Prostate gland (tissue), 2 donors: ENCODE measurements at regions not wholly inside any gene's neighbourhood (a gene's known extent, or its start where the extent isn't known, plus 50 kb on each side); places are given as distances from the start of the nearest gene placed in this dataset.

Source experiments
- DNase-seq: peaks from one replicate; pipeline ENCODE4 v3.0.0-alpha.2; 2019; ENCODE audit warnings: low spot score
- H3K27ac ChIP-seq, 2 donors: fragments of 200-600 bp; sonication (generic); 2 replicates each; pipeline ENCODE4 v1.5.1; 2017 to 2019
- H3K27me3 ChIP-seq: fragments of 200-600 bp; sonication (generic); replicated peaks from 2 replicates; pipeline ENCODE4 v1.5.1; 2019; ENCODE audit not compliant: insufficient read depth
- H3K36me3 ChIP-seq, 2 donors: fragments of 200-600 bp; sonication (generic); 1 replicate in 1 of 2; 2 replicates in 1 of 2; pipeline versions ENCODE4 v1.5.1 to v1.8.1; 2017 to 2019
- H3K4me1 ChIP-seq: fragments of 200-600 bp; sonication (generic); replicated peaks from 2 replicates; pipeline ENCODE4 v1.5.1; 2019
- H3K4me3 ChIP-seq, 2 donors: fragments of 200-600 bp; sonication (generic); 2 replicates each; pipeline ENCODE4 v1.5.1; 2017 to 2019
- H3K9me3 ChIP-seq: fragments of 200-600 bp; sonication (generic); 2 replicates; pipeline ENCODE4 v1.5.1; 2017
- POLR2A ChIP-seq: fragments of 450-650 bp; IDR thresholded peaks from one replicate; pipeline ENCODE4 v1.6.1; 2016; ENCODE audit warnings: antibody characterized with exemption, mild to moderate bottlenecking
- POLR2AphosphoS5 ChIP-seq: sonication (generic); formaldehyde crosslinking; IDR thresholded peaks from one replicate; pipeline ENCODE4 v1.6.1; 2017; ENCODE audit warnings: antibody characterized with exemption
- WGBS: methylation state at CpG from one replicate; pipeline ENCODE4 v1.1.5; 2018; 5-methylcytosine and 5-hydroxymethylcytosine counted together
- intact Hi-C: fragments of 100-400 bp; cut with DNase I; formaldehyde crosslinking; loops from one replicate; pipeline ENCODE4 v1.14.2; 2022
- TF ChIP-seq, protein P1 (sequence below), 4 experiments: fragments of 200-600 bp in 2 of 4; fragments of 450-650 bp in 2 of 4; sonication (generic) in 2 of 4; IDR thresholded peaks; 1 replicate in 3 of 4; 2 replicates in 1 of 4; pipeline ENCODE4 v1.5.1; 2016 to 2019; ENCODE audit warnings: antibody characterized with exemption in 4 of 4, mild to moderate bottlenecking in 2 of 4, moderate library complexity in 2 of 4

- H3K9me3 ChIP-seq, result no peaks in the 10 kb centered on the region
- H3K36me3 ChIP-seq, result no peaks in the 10 kb centered on the region
- peaks cover 3% of the 10 kb centered on the region for H3K4me1 ChIP-seq
- DNase-seq, result no peak
- TF ChIP-seq POLR2AphosphoS5 (no peak), POLR2A (no peak)
- TF ChIP-seq, protein P1, sequence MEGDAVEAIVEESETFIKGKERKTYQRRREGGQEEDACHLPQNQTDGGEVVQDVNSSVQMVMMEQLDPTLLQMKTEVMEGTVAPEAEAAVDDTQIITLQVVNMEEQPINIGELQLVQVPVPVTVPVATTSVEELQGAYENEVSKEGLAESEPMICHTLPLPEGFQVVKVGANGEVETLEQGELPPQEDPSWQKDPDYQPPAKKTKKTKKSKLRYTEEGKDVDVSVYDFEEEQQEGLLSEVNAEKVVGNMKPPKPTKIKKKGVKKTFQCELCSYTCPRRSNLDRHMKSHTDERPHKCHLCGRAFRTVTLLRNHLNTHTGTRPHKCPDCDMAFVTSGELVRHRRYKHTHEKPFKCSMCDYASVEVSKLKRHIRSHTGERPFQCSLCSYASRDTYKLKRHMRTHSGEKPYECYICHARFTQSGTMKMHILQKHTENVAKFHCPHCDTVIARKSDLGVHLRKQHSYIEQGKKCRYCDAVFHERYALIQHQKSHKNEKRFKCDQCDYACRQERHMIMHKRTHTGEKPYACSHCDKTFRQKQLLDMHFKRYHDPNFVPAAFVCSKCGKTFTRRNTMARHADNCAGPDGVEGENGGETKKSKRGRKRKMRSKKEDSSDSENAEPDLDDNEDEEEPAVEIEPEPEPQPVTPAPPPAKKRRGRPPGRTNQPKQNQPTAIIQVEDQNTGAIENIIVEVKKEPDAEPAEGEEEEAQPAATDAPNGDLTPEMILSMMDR (IDR thresholded peaks at IDR 0.05), result no peak
- intact Hi-C loops, result loop anchor here (5.0 kb wide), 1 partner anchor 127 kb away; no protein-coding TSS in a partner anchor
- H3K4me3 ChIP-seq, result no peak overlapping the region
- 69% methylated on average over 3 of the region's 3 CpGs for WGBS
- no peaks in the 10 kb centered on the region for H3K27me3 ChIP-seq
- H3K27ac ChIP-seq, result no peak overlapping the region
Observed at GRCh38 chr17:31699281-31699680, 159.8 kb downstream of the COPRS start.

DNA sequence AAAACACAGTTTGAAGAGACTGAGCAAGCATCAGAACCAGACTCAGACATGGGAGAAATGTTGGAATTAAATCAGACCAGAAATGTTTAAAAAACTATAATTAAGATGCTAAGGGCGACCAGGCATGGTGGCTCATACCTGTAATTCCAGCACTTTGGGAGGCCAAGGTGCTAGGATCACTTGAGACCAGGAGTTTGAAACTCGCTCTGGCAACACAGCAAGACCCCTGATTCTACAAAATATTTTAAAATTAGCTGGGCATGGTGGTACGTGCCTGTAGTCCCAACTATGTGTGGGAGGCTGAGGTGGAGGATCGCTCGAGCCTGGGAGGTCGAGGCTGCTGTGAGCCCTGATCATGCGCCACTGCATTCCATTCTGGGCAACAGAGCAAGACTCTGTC, 160.3 kb downstream of the COPRS start:
- intact Hi-C loops, result loop anchor here (5.0 kb wide), 1 partner anchor 126 kb away; no protein-coding TSS in a partner anchor
- 93% methylated on average over 7 of the region's 7 CpGs for WGBS
- no peak overlapping the region for H3K27ac ChIP-seq

DNA sequence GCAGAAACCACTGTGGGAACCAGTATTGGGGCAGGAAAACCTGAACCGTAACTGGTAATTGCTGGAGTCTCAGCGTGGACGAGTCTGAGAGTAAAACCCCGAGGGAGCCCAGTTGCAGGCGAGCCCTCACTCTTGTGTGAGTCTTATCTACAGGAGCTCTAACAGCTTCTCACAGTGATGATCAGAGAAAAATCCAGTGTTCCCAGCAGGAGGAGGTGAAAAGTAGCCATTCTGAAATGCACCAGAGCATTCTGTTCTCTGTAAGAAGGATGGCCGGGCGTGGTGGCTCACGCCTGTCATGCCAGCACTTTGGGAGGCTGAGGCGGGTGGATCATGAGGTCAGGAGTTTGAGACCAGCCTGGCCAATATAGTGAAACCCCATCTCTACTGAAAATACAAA, 161.2 kb downstream of the COPRS start:
- Histone ChIP-seq H3K36me3 (no peaks in the 10 kb centered on the region), H3K9me3 (no peaks in the 10 kb centered on the region), H3K27me3 (no peaks in the 10 kb centered on the region), H3K27ac (no peak overlapping the region), H3K4me3 (no peak overlapping the region), H3K4me1 (peaks cover 7% of the 10 kb centered on the region)
- no peak for TF ChIP-seq POLR2AphosphoS5
- TF ChIP-seq, protein P1 (IDR thresholded peaks at IDR 0.05), result no peak
- no peak for TF ChIP-seq POLR2A
- intact Hi-C loops, result loop anchor here (2.0 to 5.0 kb wide), 2 partner anchors 45 to 126 kb away; no protein-coding TSS in a partner anchor
- DNase-seq, result no peak
- 92% methylated on average over 9 of the region's 9 CpGs for WGBS

More for the DNA sequence above, 160.3 kb downstream of the COPRS start:
- no peaks in the 10 kb centered on the region for H3K9me3 ChIP-seq
- no peak for DNase-seq
- H3K27me3 ChIP-seq, result no peaks in the 10 kb centered on the region
- no peaks in the 10 kb centered on the region for H3K36me3 ChIP-seq
- H3K4me1 ChIP-seq, result peaks cover 7% of the 10 kb centered on the region
- TF ChIP-seq POLR2AphosphoS5, result no peak
- TF ChIP-seq, protein P1 (IDR thresholded peaks at IDR 0.05), result no peak
- TF ChIP-seq POLR2A, result no peak
- no peak overlapping the region for H3K4me3 ChIP-seq

DNA sequence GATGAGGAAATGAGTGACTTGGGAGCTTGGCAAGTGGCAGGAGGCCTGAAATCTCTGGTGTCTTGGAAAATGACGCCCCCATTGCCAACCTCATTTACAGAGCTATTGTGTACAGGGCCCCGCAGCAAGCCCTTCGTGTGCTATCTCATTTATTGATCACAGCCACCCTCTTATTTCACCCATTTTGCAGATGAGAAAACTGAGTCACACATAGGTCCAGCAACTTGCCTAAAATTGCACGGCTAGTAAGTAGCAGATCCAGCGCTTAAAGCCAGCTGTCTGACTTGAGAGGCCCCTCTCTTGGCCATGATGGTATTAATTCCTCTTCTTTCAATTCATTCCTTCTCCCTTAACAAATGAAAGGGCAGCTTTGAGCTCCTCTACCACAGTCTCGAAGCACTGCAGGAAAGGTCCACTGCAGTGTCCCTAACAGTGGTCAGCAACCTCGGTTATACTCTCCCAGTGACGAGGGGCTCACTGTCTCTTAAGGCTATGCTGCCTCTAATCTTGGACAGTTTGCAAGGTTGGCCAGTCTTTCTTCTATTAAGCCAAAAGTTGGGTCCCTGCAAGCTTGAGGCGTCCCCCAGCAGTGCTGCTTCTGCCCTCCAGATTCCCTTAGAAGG, 162.2 kb downstream of the COPRS start:
- no peaks in the 10 kb centered on the region for H3K27me3 ChIP-seq
- no peaks in the 10 kb centered on the region for H3K36me3 ChIP-seq
- peaks cover 7% of the 10 kb centered on the region for H3K4me1 ChIP-seq
- TF ChIP-seq POLR2AphosphoS5, result no peak
- TF ChIP-seq POLR2A, result no peak
- TF ChIP-seq, protein P1 (IDR thresholded peaks at IDR 0.05), result no peak
- H3K9me3 ChIP-seq, result no peaks in the 10 kb centered on the region
- no peak overlapping the region for H3K4me3 ChIP-seq
- no peak for DNase-seq
- peak overlapping the region; percentile 43 for H3K27ac ChIP-seq
- 60% methylated on average over 9 of the region's 9 CpGs for WGBS
- intact Hi-C loops, result loop anchor here (2.0 to 5.0 kb wide), 2 partner anchors 46 to 125 kb away; no protein-coding TSS in a partner anchor

- Histone ChIP-seq H3K9me3 (no peaks in the 10 kb centered on the region), H3K36me3 (no peaks in the 10 kb centered on the region), H3K27me3 (no peaks in the 10 kb centered on the region), H3K4me1 (peaks cover 7% of the 10 kb centered on the region), H3K27ac (peak overlapping the region; percentile 43), H3K4me3 (no peak overlapping the region)
- 16% methylated on average over 12 of the region's 12 CpGs for WGBS
- intact Hi-C loops, result loop anchor here (2.0 to 5.0 kb wide), 2 partner anchors 47 to 124 kb away; no protein-coding TSS in a partner anchor
- peak; percentile 89 for DNase-seq
- TF ChIP-seq POLR2AphosphoS5 (peak; percentile 92), POLR2A (no peak)
- TF ChIP-seq, protein P1 (IDR thresholded peaks at IDR 0.05), result no peak
Observed at GRCh38 chr17:31696184-31696602, 162.9 kb downstream of the COPRS start.
